Gastrocnemius medialis (tissue), 4 donors: ENCODE measurements at regions not wholly inside any gene's neighbourhood (a gene's known extent, or its start where the extent isn't known, plus 50 kb on each side); places are given as distances from the start of the nearest gene placed in this dataset.

Experiments used
- ATAC-seq, 2 donors: fragments of 150-250 bp; one replicate each; pipeline ENCODE4 v1.9.1; 2016
- DNase-seq, 2 donors: peaks; one replicate each; pipeline ENCODE4 v3.0.0-alpha.2; 2019
- H3K27ac ChIP-seq, 4 donors: fragments of 200-600 bp; sonication (generic); 1 replicate in 1 of 4; 2 replicates in 3 of 4; pipeline ENCODE4 v1.5.1; 2016 to 2018; ENCODE audit warnings: mild to moderate bottlenecking in 2 of 4, moderate library complexity in 1 of 4
- H3K27me3 ChIP-seq, 3 donors: fragments of 200-600 bp; sonication (generic) in 2 of 3; 1 replicate in 1 of 3; 2 replicates in 2 of 3; pipeline versions ENCODE4 v1.5.1 to v1.6.0; 2016 to 2019; ENCODE audit warnings: mild to moderate bottlenecking in 1 of 3, moderate library complexity in 1 of 3
- H3K36me3 ChIP-seq, 2 donors: fragments of 200-600 bp; sonication (generic) in 1 of 2; one replicate each; pipeline ENCODE4 v1.5.1; 2017 to 2018
- H3K4me1 ChIP-seq, 2 donors: fragments of 200-600 bp; sonication (generic) in 1 of 2; one replicate each; pipeline ENCODE4 v1.5.1; 2016 to 2017; ENCODE audit warnings: mild to moderate bottlenecking in 2 of 2
- H3K4me3 ChIP-seq, 4 donors: fragments of 200-600 bp; sonication (generic) in 3 of 4; 1 replicate in 1 of 4; 2 replicates in 3 of 4; pipeline ENCODE4 v1.5.1; 2016 to 2019; ENCODE audit warnings: mild to moderate bottlenecking in 2 of 4
- H3K9me3 ChIP-seq, 3 donors: fragments of 200-600 bp; sonication (generic) in 2 of 3; 1 replicate in 1 of 3; 2 replicates in 2 of 3; pipeline ENCODE4 v1.5.1; 2016 to 2019
- POLR2A ChIP-seq, 2 donors: fragments of 450-650 bp; IDR thresholded peaks; one replicate each; pipeline ENCODE4 v1.6.1; 2017; ENCODE audit warnings: antibody characterized with exemption in 2 of 2, mild to moderate bottlenecking in 2 of 2, moderate library complexity in 2 of 2
- in situ Hi-C, 4 donors: fragments of 200-750 bp; cut with MboI; loops; one replicate each; pipeline versions ENCODE4 v1.15.0 to v1.8.0; 2017; ENCODE audit warnings: low sequenced_read_pairs in 4 of 4
- intact Hi-C: fragments of 100-400 bp; cut with DNase I; formaldehyde crosslinking; loops from one replicate; pipeline ENCODE4 v1.15.1; 2023; ENCODE audit warnings: low total_unique reads
- TF ChIP-seq, protein P1 (sequence below), 5 experiments: fragments of 450-650 bp in 3 of 5; fragments of 200-600 bp in 2 of 5; sonication (generic) in 2 of 5; IDR thresholded peaks in 4 of 5; conservative IDR thresholded peaks in 1 of 5; 1 replicate in 4 of 5; 2 replicates in 1 of 5; pipeline ENCODE4 v1.5.1; 2016 to 2019; ENCODE audit warnings: antibody characterized with exemption in 5 of 5, mild to moderate bottlenecking in 3 of 5, moderate library complexity in 3 of 5

DNA sequence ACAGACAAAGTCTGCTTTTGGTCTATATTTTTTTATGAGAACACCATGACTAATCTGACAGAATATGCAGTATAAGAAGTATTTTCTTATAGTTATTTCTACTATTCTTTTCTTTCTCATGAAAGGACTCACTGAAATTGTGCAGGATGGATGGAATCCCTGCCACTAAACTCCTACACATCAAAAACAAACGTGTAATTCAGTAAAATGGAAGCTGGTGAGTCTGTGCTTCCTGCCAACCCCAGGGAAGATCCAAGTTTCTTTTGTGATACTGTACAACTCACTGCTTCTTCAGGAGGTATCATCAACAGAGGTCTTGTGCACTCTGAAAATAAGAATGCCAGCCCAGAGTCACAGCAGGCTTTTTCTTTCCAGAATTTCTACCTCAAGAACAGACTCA, 241.2 kb downstream of the MRPL39 start:
- no peak overlapping the region for H3K27ac ChIP-seq
- intact Hi-C loops (no loop called here), in situ Hi-C loops (no loop called here)
- no peak for TF ChIP-seq POLR2A (IDR thresholded peaks at IDR 0.05)
- TF ChIP-seq, protein P1, sequence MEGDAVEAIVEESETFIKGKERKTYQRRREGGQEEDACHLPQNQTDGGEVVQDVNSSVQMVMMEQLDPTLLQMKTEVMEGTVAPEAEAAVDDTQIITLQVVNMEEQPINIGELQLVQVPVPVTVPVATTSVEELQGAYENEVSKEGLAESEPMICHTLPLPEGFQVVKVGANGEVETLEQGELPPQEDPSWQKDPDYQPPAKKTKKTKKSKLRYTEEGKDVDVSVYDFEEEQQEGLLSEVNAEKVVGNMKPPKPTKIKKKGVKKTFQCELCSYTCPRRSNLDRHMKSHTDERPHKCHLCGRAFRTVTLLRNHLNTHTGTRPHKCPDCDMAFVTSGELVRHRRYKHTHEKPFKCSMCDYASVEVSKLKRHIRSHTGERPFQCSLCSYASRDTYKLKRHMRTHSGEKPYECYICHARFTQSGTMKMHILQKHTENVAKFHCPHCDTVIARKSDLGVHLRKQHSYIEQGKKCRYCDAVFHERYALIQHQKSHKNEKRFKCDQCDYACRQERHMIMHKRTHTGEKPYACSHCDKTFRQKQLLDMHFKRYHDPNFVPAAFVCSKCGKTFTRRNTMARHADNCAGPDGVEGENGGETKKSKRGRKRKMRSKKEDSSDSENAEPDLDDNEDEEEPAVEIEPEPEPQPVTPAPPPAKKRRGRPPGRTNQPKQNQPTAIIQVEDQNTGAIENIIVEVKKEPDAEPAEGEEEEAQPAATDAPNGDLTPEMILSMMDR (IDR thresholded peaks at IDR 0.05 in 4 of 5, conservative IDR thresholded peaks at IDR 0.05 in 1 of 5), result no peak
- H3K4me1 ChIP-seq, result no peaks in the 10 kb centered on the region
- H3K9me3 ChIP-seq, result no peaks in the 10 kb centered on the region
- H3K27me3 ChIP-seq, result no peaks in the 10 kb centered on the region
- H3K4me3 ChIP-seq, result no peak overlapping the region
- no peak for DNase-seq
- no peak for ATAC-seq
- H3K36me3 ChIP-seq, result no peaks in the 10 kb centered on the region

DNA sequence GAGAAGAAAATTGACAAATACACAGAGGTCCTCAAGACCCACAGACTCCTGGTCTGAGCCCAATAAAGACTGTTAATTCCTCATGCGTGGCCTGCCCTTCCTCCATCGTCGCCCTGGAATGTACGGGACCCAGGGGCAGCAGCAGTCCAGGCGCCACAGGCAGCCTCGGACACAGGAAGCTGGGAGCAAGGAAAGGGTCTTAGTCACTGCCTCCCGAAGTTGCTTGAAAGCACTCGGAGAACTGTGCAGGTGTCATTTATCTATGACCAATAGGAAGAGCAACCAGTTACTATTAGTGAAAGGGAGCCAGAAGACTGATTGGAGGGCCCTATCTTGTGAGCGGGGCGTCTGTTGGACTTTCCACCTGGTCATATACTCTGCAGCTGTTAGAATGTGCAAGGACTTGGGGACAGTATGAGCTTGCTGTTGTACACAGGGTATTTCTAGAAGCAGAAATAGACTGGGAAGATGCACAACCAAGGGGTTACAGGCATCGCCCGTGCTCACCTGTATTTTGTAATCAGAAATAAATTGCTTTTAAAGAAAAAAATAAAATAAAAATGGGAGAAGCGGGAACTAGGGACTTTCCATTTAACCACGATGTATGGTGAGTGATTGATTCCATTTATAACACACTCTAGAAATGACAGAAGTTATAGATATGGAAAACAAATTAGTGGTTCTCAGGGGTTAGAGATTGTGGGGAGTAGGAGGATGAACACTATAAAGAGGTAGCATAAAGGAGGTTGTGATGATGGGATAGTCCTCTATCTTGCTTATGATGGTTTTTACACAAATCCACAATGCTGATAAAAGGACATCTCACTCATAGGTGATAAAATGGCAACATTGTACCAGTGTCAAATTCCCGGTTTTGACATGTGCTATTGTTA, 244.7 kb downstream of the MRPL39 start:
- H3K27me3 ChIP-seq, result no peaks in the 10 kb centered on the region
- no peaks in the 10 kb centered on the region for H3K36me3 ChIP-seq
- intact Hi-C loops, result no loop called here
- H3K4me3 ChIP-seq, result no peak overlapping the region
- no peak overlapping the region for H3K27ac ChIP-seq
- ATAC-seq (no peak), DNase-seq (no peak)
- no peak for TF ChIP-seq POLR2A (IDR thresholded peaks at IDR 0.05)
- TF ChIP-seq, protein P1 (IDR thresholded peaks at IDR 0.05 in 4 of 5, conservative IDR thresholded peaks at IDR 0.05 in 1 of 5), result no peak
- H3K9me3 ChIP-seq, result no peaks in the 10 kb centered on the region
- in situ Hi-C loops, result no loop called here
- H3K4me1 ChIP-seq, result no peaks in the 10 kb centered on the region

DNA sequence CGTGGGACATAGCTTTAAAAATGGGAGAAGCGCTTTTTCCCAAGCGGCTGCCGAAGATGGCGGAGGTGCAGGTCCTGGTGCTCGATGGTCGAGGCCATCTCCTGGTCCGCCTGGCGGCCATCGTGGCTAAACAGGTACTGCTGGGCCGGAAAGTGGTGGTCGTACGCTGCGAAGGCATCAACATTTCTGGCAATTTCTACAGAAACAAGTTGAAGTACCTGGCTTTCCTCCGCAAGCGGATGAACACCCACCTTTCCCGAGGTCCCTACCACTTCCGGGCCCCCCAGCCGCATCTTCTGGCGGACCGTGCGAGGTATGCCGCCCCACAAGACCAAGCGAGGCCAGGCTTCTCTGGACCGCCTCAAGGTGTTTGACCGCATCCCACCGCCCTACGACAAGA, 245.5 kb downstream of the MRPL39 start:
- no peak for TF ChIP-seq POLR2A (IDR thresholded peaks at IDR 0.05)
- TF ChIP-seq, protein P1 (IDR thresholded peaks at IDR 0.05 in 4 of 5, conservative IDR thresholded peaks at IDR 0.05 in 1 of 5), result no peak

DNA sequence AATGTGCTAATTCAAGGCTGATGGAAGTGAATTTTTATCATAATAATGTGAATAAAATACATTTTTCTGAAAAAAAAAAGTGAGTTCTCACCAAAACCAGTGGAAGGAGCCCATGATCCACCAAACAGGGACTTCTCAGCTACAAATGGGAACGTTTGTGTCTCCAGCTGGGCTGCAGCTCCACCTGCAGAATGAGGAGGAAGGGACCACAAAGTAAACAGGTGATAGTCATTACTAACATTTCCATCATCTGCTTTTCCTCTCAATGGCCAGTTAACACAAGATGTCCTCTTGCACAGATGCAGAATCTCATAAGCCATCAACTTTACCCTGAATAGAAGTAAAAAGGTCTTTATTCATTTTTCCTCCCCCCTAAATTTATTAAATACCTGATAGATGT, 246.2 kb downstream of the MRPL39 start:
- no peak for ATAC-seq
- Histone ChIP-seq H3K4me3 (no peak overlapping the region), H3K9me3 (no peaks in the 10 kb centered on the region), H3K36me3 (no peaks in the 10 kb centered on the region), H3K27me3 (no peaks in the 10 kb centered on the region), H3K27ac (no peak overlapping the region), H3K4me1 (no peaks in the 10 kb centered on the region)
- intact Hi-C loops, result no loop called here
- DNase-seq, result no peak
- TF ChIP-seq, protein P1 (IDR thresholded peaks at IDR 0.05 in 4 of 5, conservative IDR thresholded peaks at IDR 0.05 in 1 of 5), result no peak
- no peak for TF ChIP-seq POLR2A (IDR thresholded peaks at IDR 0.05)
- in situ Hi-C loops, result no loop called here

More for the DNA sequence above, 245.5 kb downstream of the MRPL39 start:
- in situ Hi-C loops, result no loop called here
- ATAC-seq (no peak), DNase-seq (no peak)
- no peaks in the 10 kb centered on the region for H3K27me3 ChIP-seq
- no peak overlapping the region for H3K27ac ChIP-seq
- intact Hi-C loops, result no loop called here
- H3K4me1 ChIP-seq, result no peaks in the 10 kb centered on the region
- H3K4me3 ChIP-seq, result no peak overlapping the region
- no peaks in the 10 kb centered on the region for H3K36me3 ChIP-seq
- no peaks in the 10 kb centered on the region for H3K9me3 ChIP-seq
